H9 (cell line): ENCODE measurements at regions not wholly inside any gene's neighbourhood (a gene's known extent, or its start where the extent isn't known, plus 50 kb on each side); places are given as distances from the start of the nearest gene placed in this dataset.

Experiments
- DNase-seq: peaks from one replicate; pipeline ENCODE4 v3.0.0-alpha.2; 2017
- H2AFZ ChIP-seq: one replicate; pipeline ENCODE4 v1.6.1; 2013; ENCODE audit warnings: mild to moderate bottlenecking, low read length, control low read depth, moderate library complexity
- H2AK5ac ChIP-seq: 2 replicates; pipeline ENCODE4 v1.6.1; 2013; ENCODE audit warnings: low read length, control low read depth, mixed read lengths; ENCODE audit not compliant: insufficient read length
- H2BK120ac ChIP-seq: one replicate; pipeline ENCODE4 v1.6.1; 2013; ENCODE audit warnings: low read depth, mild to moderate bottlenecking, low read length, control low read depth, inconsistent platforms; ENCODE audit not compliant: poor library complexity, severe bottlenecking
- H2BK12ac ChIP-seq: 2 replicates; pipeline ENCODE4 v1.6.1; 2013; ENCODE audit warnings: low read length, control low read depth, mixed read lengths, low read depth; ENCODE audit not compliant: insufficient read length
- H2BK15ac ChIP-seq: 2 replicates; pipeline ENCODE4 v1.6.1; 2013; ENCODE audit warnings: low read depth, low read length, control low read depth
- H2BK20ac ChIP-seq: one replicate; pipeline ENCODE4 v1.6.1; 2013; ENCODE audit warnings: low read depth, mild to moderate bottlenecking, low read length, control low read depth, inconsistent platforms; ENCODE audit not compliant: poor library complexity, severe bottlenecking
- H2BK5ac ChIP-seq: 2 replicates; pipeline ENCODE4 v1.6.1; 2013; ENCODE audit warnings: low read length, control low read depth, mixed read lengths; ENCODE audit not compliant: insufficient read length
- H3K14ac ChIP-seq: 2 replicates; pipeline ENCODE4 v1.6.1; 2013; ENCODE audit warnings: low read length, control low read depth; ENCODE audit not compliant: insufficient read depth
- H3K18ac ChIP-seq: 2 replicates; pipeline ENCODE4 v1.6.1; 2013; ENCODE audit warnings: low read depth, mild to moderate bottlenecking, mixed read lengths, low read length, control low read depth; ENCODE audit not compliant: insufficient read length
- H3K23ac ChIP-seq: 2 replicates; pipeline ENCODE4 v1.6.1; 2013; ENCODE audit warnings: low read length, control low read depth, mixed read lengths, low read depth; ENCODE audit not compliant: insufficient read length
- H3K23me2 ChIP-seq: 2 replicates; pipeline ENCODE4 v1.6.1; 2013; ENCODE audit warnings: low read depth, mild to moderate bottlenecking, mixed read lengths, low read length, control low read depth; ENCODE audit not compliant: insufficient read length, poor library complexity, severe bottlenecking
- H3K27ac ChIP-seq: 2 replicates; pipeline ENCODE4 v1.5.1; 2013; ENCODE audit warnings: low read length, control low read depth, mixed read lengths, low read depth; ENCODE audit not compliant: insufficient read length
- H3K27me3 ChIP-seq: 2 replicates; pipeline ENCODE4 v1.6.1; 2013; ENCODE audit warnings: low read length, control low read depth, inconsistent platforms; ENCODE audit not compliant: insufficient read depth
- H3K4ac ChIP-seq: 2 replicates; pipeline ENCODE4 v1.6.1; 2013; ENCODE audit warnings: low read depth, mild to moderate bottlenecking, control low read depth, inconsistent platforms, low read length, moderate library complexity
- H3K4me1 ChIP-seq: 2 replicates; pipeline ENCODE4 v1.6.1; 2013; ENCODE audit warnings: low read length, control low read depth, inconsistent platforms; ENCODE audit not compliant: insufficient read depth
- H3K4me2 ChIP-seq: 2 replicates; pipeline ENCODE4 v1.6.1; 2013; ENCODE audit warnings: low read length, control low read depth, mixed read lengths; ENCODE audit not compliant: insufficient read length, insufficient read depth
- H3K56ac ChIP-seq: 2 replicates; pipeline ENCODE4 v1.6.1; 2013; ENCODE audit warnings: low read depth, mild to moderate bottlenecking, mixed read lengths, low read length, control low read depth; ENCODE audit not compliant: insufficient read length
- H3K79me1 ChIP-seq: 2 replicates; pipeline ENCODE4 v1.6.1; 2013; ENCODE audit warnings: low read depth, mild to moderate bottlenecking, moderate library complexity, low read length, control low read depth, inconsistent platforms; ENCODE audit not compliant: insufficient read depth, poor library complexity, severe bottlenecking
- H3K79me2 ChIP-seq: 2 replicates; pipeline ENCODE4 v1.6.1; 2013; ENCODE audit warnings: low read length, control low read depth, inconsistent platforms; ENCODE audit not compliant: insufficient read depth
- H3K9ac ChIP-seq: 2 replicates; pipeline ENCODE4 v1.6.1; 2013; ENCODE audit warnings: low read length, control low read depth, mixed read lengths; ENCODE audit not compliant: insufficient read length; ENCODE audit errors: extremely low read depth
- H3K9me3 ChIP-seq: one replicate; pipeline ENCODE4 v1.6.1; 2013; ENCODE audit warnings: low read depth, low read length, inconsistent platforms; ENCODE audit not compliant: control insufficient read depth
- H3T11ph ChIP-seq: one replicate; pipeline ENCODE4 v1.6.1; 2013; ENCODE audit warnings: mild to moderate bottlenecking, low read length, control low read depth, inconsistent platforms
- H4K20me1 ChIP-seq: one replicate; pipeline ENCODE4 v1.6.1; 2013; ENCODE audit not compliant: control insufficient read depth, insufficient read length, insufficient read depth
- H4K5ac ChIP-seq: 2 replicates; pipeline ENCODE4 v1.6.1; 2013; ENCODE audit warnings: low read depth, mild to moderate bottlenecking, mixed read lengths, low read length, control low read depth; ENCODE audit not compliant: insufficient read length
- H4K8ac ChIP-seq: replicated peaks from 2 replicates; pipeline ENCODE4 v1.6.1; 2013; ENCODE audit warnings: low read length, control low read depth, mixed read lengths, low read depth; ENCODE audit not compliant: insufficient read length
- H4K91ac ChIP-seq: 2 replicates; pipeline ENCODE4 v1.6.1; 2013; ENCODE audit warnings: low read depth, mild to moderate bottlenecking, moderate library complexity, mixed read lengths, low read length, control low read depth; ENCODE audit not compliant: insufficient read length
- H3K27ac Mint-ChIP-seq, 3 experiments: 2 replicates in 2 of 3; 3 replicates in 1 of 3; pipeline ENCODE4 v1.8.0; 2020 to 2021; ENCODE audit warnings: mixed read lengths in 3 of 3, mild to moderate bottlenecking in 1 of 3, moderate library complexity in 1 of 3
- H3K27me3 Mint-ChIP-seq: 2 replicates; pipeline ENCODE4 v1.8.0; 2021; ENCODE audit warnings: low read depth, mild to moderate bottlenecking, moderate library complexity, mixed read lengths
- H3K36me3 Mint-ChIP-seq, 3 experiments: 2 replicates in 2 of 3; 3 replicates in 1 of 3; pipeline ENCODE4 v1.8.0; 2020 to 2021; ENCODE audit warnings: low read depth in 3 of 3, mixed read lengths in 3 of 3; ENCODE audit not compliant: insufficient read depth in 1 of 3
- H3K4me1 Mint-ChIP-seq, 2 experiments: 2 replicates each; pipeline ENCODE4 v1.8.0; 2020; ENCODE audit warnings: mixed read lengths in 2 of 2
- H3K4me3 Mint-ChIP-seq, 2 experiments: 2 replicates in 1 of 2; 3 replicates in 1 of 2; pipeline ENCODE4 v1.8.0; 2020 to 2021; ENCODE audit warnings: mild to moderate bottlenecking in 2 of 2, mixed read lengths in 2 of 2, moderate library complexity in 1 of 2
- H3K9me3 Mint-ChIP-seq, 2 experiments: 2 replicates in 1 of 2; 3 replicates in 1 of 2; pipeline ENCODE4 v1.8.0; 2020; ENCODE audit warnings: mild to moderate bottlenecking in 2 of 2, mixed read lengths in 2 of 2, moderate library complexity in 1 of 2
- WGBS: extraction: QIAGEN DNeasy Blood & Tissue Kit; methylation state at CpG from one replicate; pipeline ENCODE4 v1.1.7; 2013; ENCODE audit warnings: missing lambda C conversion rate, low lambda C conversion rate, mixed read lengths; ENCODE audit not compliant: insufficient read length; ENCODE audit errors: extremely low coverage; 5-methylcytosine and 5-hydroxymethylcytosine counted together
- TF ChIP-seq, protein P1 (sequence below): fragments of 200-600 bp; sonication (generic); conservative IDR thresholded peaks from 3 replicates; pipeline ENCODE4 v1.8.0; 2021; ENCODE audit warnings: antibody characterized with exemption, mild to moderate bottlenecking

DNA sequence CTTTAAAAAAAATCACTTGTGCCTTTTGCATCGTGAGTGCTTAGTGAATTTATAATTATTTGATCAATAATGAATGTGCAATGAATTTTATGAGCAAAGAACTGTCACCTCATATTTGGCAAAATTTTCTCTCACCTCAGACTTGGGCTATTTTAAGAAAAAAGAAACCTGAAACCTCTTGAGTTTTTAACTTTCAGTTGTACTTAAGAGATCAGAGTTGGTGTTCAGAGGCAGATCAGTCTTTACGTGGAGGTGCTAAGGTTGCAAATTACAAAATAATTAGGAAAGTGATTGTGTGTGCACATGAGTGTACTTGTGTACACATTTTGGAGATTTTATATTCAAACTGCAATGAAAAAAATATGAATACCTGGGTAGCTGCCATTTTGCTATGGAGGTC, 218.7 kb upstream of the RBFOX1 start:
- H3K4me3 Mint-ChIP-seq = no peak overlapping the region
- no peak for DNase-seq
- H3K14ac ChIP-seq = no peak overlapping the region

More for the DNA sequence above, 218.7 kb upstream of the RBFOX1 start:
- Histone ChIP-seq H3K9me3 (no peaks in the 10 kb centered on the region), H3T11ph (no peak overlapping the region), H2BK15ac (no peak overlapping the region), H3K79me1 (no peaks in the 10 kb centered on the region), H3K56ac (no peak overlapping the region), H4K91ac (no peak overlapping the region), H3K79me2 (no peaks in the 10 kb centered on the region), H3K4me1 (no peaks in the 10 kb centered on the region), H4K20me1 (no peaks in the 10 kb centered on the region), H3K18ac (no peak overlapping the region), H3K4ac (no peak overlapping the region), H3K27ac (no peak overlapping the region), H2AFZ (no peak overlapping the region), H2BK120ac (no peak overlapping the region), H3K23me2 (no peaks in the 10 kb centered on the region), H4K8ac (no peak overlapping the region), H4K5ac (no peak overlapping the region), H3K9ac (no peak overlapping the region), H2BK5ac (no peak overlapping the region), H3K4me2 (no peak overlapping the region), H2BK20ac (no peak overlapping the region), H3K23ac (no peak overlapping the region), H2AK5ac (no peak overlapping the region), H2BK12ac (no peak overlapping the region), H3K27me3 (no peaks in the 10 kb centered on the region)
- H3K36me3 Mint-ChIP-seq = no peaks in the 10 kb centered on the region
- no peaks in the 10 kb centered on the region for H3K9me3 Mint-ChIP-seq
- WGBS = no CpG with 5 or more reads among the region's 2 CpGs
- H3K27ac Mint-ChIP-seq = no peak overlapping the region
- peaks cover 4 to 7% of the 10 kb centered on the region in 2 experiments; a peak in 3 of 4 replicates for H3K4me1 Mint-ChIP-seq
- TF ChIP-seq, protein P1, sequence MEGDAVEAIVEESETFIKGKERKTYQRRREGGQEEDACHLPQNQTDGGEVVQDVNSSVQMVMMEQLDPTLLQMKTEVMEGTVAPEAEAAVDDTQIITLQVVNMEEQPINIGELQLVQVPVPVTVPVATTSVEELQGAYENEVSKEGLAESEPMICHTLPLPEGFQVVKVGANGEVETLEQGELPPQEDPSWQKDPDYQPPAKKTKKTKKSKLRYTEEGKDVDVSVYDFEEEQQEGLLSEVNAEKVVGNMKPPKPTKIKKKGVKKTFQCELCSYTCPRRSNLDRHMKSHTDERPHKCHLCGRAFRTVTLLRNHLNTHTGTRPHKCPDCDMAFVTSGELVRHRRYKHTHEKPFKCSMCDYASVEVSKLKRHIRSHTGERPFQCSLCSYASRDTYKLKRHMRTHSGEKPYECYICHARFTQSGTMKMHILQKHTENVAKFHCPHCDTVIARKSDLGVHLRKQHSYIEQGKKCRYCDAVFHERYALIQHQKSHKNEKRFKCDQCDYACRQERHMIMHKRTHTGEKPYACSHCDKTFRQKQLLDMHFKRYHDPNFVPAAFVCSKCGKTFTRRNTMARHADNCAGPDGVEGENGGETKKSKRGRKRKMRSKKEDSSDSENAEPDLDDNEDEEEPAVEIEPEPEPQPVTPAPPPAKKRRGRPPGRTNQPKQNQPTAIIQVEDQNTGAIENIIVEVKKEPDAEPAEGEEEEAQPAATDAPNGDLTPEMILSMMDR = no peak
- H3K27me3 Mint-ChIP-seq = no peaks in the 10 kb centered on the region; the same call in none of the 2 replicates
